Smooth muscle cell (in vitro differentiated cells): ENCODE measurements at regions not wholly inside any gene's neighbourhood (a gene's known extent, or its start where the extent isn't known, plus 50 kb on each side); places are given as distances from the start of the nearest gene placed in this dataset.

Experiments used
- DNase-seq: peaks from one replicate; lab custom pipeline; 2025; ENCODE audit not compliant: unreplicated experiment; lab: John Stamatoyannopoulos, UW
- H2AFZ ChIP-seq: fragments of 200-600 bp; sonication (generic); 2 replicates; pipeline ENCODE4 v1.6.0; 2016; ENCODE audit warnings: antibody characterized with exemption, low read depth, mild to moderate bottlenecking
- H3F3A ChIP-seq: fragments of 200-600 bp; sonication (generic); 2 replicates; pipeline ENCODE4 v1.6.0; 2017; ENCODE audit warnings: antibody characterized with exemption, low read depth
- H3K27ac ChIP-seq: fragments of 200-600 bp; sonication (generic); 2 replicates; pipeline ENCODE4 v1.5.1; 2016; ENCODE audit warnings: low read depth, mild to moderate bottlenecking
- H3K27me3 ChIP-seq: fragments of 200-600 bp; sonication (generic); 2 replicates; pipeline ENCODE4 v1.6.1; 2016; ENCODE audit warnings: low read depth, mild to moderate bottlenecking
- H3K36me3 ChIP-seq: fragments of 200-600 bp; sonication (generic); 2 replicates; pipeline ENCODE4 v1.5.1; 2016; ENCODE audit warnings: low read depth
- H3K4me1 ChIP-seq: fragments of 200-600 bp; sonication (generic); 2 replicates; pipeline ENCODE4 v1.5.1; 2016; ENCODE audit warnings: low read depth
- H3K4me2 ChIP-seq: fragments of 200-600 bp; sonication (generic); 2 replicates; pipeline ENCODE4 v1.6.0; 2016; ENCODE audit warnings: mild to moderate bottlenecking
- H3K4me3 ChIP-seq: fragments of 200-600 bp; sonication (generic); 2 replicates; pipeline ENCODE4 v1.5.1; 2016; ENCODE audit warnings: mild to moderate bottlenecking
- H3K79me2 ChIP-seq: fragments of 200-600 bp; sonication (generic); 2 replicates; pipeline ENCODE4 v1.6.0; 2016; ENCODE audit warnings: low read depth, mild to moderate bottlenecking
- H3K9ac ChIP-seq: fragments of 200-600 bp; sonication (generic); 2 replicates; pipeline ENCODE4 v1.6.0; 2016; ENCODE audit warnings: low read depth
- H3K9me3 ChIP-seq: fragments of 200-600 bp; sonication (generic); replicated peaks from 2 replicates; pipeline ENCODE4 v1.5.1; 2016; ENCODE audit warnings: low read depth
- H4K20me1 ChIP-seq: fragments of 200-600 bp; sonication (generic); 2 replicates; pipeline ENCODE4 v1.6.0; 2016; ENCODE audit warnings: low read depth
- WGBS: methylation state at CpG from one replicate; pipeline ENCODE4 v1.1.7; 2016; ENCODE audit warnings: low lambda C conversion rate; 5-methylcytosine and 5-hydroxymethylcytosine counted together
- TF ChIP-seq, protein P1 (sequence below): fragments of 200-600 bp; sonication (generic); IDR thresholded peaks from 2 replicates; pipeline ENCODE4 v1.5.1; 2017; ENCODE audit warnings: borderline replicate concordance, mild to moderate bottlenecking, antibody characterized with exemption; ENCODE audit not compliant: insufficient read depth, poor library complexity, severe bottlenecking

DNA sequence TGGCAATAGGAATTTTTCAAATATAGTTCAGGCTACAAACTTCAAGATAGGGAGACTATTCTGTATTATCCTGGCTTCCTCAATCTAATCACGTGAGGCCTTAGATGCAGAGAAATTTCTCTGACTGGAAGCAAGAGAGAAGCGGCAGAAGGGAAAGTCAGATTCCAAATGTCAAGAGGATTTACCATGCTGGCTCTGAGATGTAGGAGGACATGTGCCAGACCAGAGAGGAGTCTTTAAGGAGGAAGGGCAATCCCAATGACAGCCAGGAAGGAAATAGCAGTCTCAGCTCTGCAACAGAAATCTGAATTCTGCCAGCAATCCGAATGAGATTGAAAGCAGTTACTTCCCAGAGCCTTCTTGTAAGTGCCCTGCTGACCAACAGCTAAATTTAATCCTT is 57.4 kb downstream of the NUTM2E start:
- Histone ChIP-seq H4K20me1 (no peaks in the 10 kb centered on the region), H2AFZ (peak overlapping the region; percentile 88), H3K79me2 (no peaks in the 10 kb centered on the region), H3K4me1 (no peaks in the 10 kb centered on the region), H3F3A (peaks cover 3% of the 10 kb centered on the region), H3K27me3 (no peaks in the 10 kb centered on the region), H3K9me3 (no peaks in the 10 kb centered on the region), H3K4me2 (peak overlapping the region; percentile 27), H3K4me3 (no peak overlapping the region), H3K9ac (no peak overlapping the region), H3K36me3 (no peaks in the 10 kb centered on the region), H3K27ac (no peak overlapping the region)
- no peak for DNase-seq
- WGBS = 33% methylated on average over 3 of the region's 3 CpGs
- TF ChIP-seq, protein P1, sequence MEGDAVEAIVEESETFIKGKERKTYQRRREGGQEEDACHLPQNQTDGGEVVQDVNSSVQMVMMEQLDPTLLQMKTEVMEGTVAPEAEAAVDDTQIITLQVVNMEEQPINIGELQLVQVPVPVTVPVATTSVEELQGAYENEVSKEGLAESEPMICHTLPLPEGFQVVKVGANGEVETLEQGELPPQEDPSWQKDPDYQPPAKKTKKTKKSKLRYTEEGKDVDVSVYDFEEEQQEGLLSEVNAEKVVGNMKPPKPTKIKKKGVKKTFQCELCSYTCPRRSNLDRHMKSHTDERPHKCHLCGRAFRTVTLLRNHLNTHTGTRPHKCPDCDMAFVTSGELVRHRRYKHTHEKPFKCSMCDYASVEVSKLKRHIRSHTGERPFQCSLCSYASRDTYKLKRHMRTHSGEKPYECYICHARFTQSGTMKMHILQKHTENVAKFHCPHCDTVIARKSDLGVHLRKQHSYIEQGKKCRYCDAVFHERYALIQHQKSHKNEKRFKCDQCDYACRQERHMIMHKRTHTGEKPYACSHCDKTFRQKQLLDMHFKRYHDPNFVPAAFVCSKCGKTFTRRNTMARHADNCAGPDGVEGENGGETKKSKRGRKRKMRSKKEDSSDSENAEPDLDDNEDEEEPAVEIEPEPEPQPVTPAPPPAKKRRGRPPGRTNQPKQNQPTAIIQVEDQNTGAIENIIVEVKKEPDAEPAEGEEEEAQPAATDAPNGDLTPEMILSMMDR = no peak

DNA sequence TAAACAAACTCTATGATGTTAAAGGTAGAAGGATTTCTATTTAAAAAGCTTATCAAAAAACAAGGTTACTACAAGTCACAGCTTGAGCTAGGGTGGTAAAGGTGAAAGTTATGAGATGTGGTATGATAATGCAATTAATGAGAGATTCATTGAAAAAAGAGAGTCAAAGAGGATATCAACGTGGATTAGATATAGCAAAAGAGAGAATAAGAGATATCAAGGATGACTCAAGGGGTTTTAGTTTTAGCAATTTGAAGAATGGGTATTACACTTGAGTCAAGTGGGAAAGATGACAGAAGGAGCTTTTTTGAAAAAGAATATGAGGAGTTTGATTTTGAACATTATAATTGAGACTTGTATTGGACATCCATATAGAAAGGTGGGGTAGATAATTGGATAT is 59.8 kb downstream of the NUTM2E start:
- Histone ChIP-seq H3K9ac (no peak overlapping the region), H3K4me3 (no peak overlapping the region), H3K4me1 (no peaks in the 10 kb centered on the region), H3K27ac (no peak overlapping the region), H3K36me3 (no peaks in the 10 kb centered on the region), H3F3A (peaks cover 3% of the 10 kb centered on the region), H3K9me3 (no peaks in the 10 kb centered on the region), H2AFZ (no peak overlapping the region), H3K79me2 (no peaks in the 10 kb centered on the region), H3K27me3 (no peaks in the 10 kb centered on the region), H4K20me1 (no peaks in the 10 kb centered on the region), H3K4me2 (no peak overlapping the region)
- no peak for DNase-seq
- 87% methylated on average over 1 of the region's 1 CpG for WGBS
- TF ChIP-seq, protein P1 = no peak
